HG02678 (cell line): ENCODE measurements at regions not wholly inside any gene's neighbourhood (a gene's known extent, or its start where the extent isn't known, plus 50 kb on each side); places are given as distances from the start of the nearest gene placed in this dataset.

Experiments
- ATAC-seq: cut with Tn5 transposase; IDR thresholded peaks from one replicate; pipeline ENCODE4 v1.9.1; 2021; ENCODE audit warnings: mild to moderate bottlenecking, moderate library complexity; ENCODE audit not compliant: unreplicated experiment

DNA sequence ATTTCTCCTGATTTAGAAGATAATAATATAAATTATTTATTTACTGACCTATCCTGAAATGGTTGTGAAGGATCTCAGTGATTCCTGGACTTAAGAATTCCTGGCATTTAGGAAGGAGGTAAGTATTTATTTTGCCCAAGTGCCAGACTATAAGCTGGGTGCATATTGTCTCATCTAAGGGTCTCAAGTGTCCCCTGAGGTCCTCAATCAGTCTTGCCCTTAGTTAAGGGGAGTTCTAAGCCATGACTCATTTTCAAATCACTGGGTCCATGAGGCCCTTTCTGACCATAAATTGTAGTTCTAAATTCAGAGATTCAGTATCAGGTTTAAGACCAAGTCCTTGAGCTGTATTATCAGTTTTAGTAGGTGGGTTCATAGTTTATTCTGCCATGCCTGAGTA, 251.6 kb upstream of the MEOX2 start:
- ATAC-seq, result no peak

DNA sequence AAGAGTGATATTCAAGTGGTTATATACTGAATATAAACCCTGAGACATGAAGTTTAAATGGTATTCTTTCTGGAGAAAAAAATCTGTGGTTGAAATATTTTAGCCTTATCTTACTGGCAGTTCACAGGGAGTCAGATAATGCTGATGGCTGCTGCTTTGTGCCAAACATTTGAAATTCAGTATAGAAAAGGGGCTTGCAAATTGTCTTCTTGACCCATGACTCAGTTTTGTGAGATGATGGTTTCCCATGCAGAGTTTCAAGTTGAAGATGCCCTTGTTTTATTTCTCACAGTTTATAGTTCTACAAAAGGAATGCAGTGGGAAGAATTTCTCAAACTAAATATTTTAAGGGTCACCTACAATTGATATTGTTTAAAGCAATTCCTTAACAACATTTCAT, 251.1 kb upstream of the MEOX2 start:
- ATAC-seq, result no peak

DNA sequence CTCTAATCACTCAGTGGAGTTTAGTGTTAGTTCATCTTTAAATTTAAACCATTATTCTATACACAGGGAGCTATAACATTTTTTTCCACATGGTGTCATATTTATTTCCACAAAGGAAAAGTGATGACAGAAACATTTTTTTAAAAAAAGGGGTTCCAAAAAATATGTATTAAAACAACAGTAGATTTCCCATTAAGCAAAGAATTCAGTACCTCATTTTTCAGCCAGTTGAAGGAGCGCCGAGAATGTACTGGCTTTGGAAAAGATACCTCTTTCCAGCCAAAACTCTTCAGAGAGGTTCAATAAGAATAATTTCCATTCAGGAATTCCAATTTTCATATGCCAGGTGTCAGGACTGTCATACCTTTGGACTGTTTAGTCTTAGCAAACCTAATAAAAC, 250.5 kb upstream of the MEOX2 start:
- no peak for ATAC-seq

DNA sequence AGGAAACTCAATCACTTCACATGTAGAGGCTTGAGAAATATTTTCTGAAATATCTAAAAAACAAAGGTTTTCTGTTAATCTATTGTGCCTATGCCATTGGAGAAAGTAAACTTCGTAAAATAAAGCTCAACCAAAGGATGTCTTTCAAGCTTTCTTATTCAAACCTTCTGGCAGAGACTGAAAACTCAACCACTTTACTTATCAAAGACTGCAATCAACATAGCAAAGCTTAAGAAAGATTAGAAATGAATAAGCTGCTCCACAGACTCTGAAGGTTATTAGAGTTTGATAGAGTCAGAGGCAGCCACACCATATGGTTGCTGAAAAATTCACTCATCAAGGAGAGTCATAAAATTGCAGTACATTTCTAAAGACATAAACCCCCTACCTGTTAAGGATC, 245.8 kb upstream of the MEOX2 start:
- no peak for ATAC-seq

DNA sequence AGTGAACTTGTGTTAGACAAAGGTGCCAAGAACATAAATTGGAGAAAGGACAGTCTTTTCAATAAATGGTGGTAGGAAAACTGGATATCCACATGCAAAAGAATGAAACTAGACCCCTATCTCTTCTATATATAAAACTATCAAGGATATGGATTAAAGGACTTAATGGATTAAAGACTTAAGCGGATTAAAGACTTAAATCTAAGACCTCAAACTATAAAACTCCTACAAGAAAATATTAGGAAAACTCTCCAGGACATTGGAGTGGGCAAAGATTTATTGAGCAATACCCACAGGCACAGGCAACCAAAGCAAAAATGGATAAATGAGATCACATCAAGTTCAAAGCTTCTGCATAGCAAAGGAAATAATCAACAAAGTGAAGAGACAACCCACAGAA, 242.9 kb upstream of the MEOX2 start:
- no peak for ATAC-seq

DNA sequence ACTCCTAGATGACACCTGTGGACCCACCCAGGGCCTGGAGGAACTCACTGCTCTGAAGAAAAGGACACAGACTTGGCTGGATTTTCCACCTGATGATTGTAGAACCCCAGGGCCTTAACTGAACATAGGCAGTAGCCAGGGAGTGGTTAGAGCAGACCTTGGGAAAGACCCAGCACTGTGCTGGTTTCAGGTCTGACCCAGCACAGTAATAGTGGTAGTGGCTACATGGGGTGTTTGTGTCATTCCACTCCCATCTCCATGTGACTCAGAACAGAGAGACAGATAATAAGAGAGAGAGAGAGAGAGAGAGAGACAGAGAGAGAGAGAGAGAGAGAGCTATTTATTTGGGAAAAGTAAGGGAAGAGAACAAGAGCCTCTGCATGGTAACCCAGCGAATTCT, 239.1 kb upstream of the MEOX2 start:
- peak; percentile 54 for ATAC-seq

DNA sequence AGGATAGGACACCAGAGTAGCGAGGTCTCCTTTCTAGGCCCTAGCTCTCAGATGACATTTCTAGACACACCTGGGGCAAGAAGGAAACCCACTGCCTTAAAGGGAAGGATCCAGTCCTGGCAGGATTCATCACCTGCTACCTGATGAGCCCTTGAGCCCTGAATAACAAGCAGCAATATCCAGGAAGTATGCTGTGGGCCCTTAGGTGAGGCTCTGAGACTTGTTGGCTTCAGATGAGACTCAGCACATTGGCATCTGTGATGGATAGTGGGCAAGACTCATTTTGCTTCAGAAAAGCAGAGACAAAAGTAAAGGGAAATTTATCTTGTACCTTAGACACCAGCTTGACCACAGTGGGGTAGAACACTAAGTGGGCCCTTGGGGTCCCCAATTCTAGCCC, 238.4 kb upstream of the MEOX2 start:
- ATAC-seq, result no peak

DNA sequence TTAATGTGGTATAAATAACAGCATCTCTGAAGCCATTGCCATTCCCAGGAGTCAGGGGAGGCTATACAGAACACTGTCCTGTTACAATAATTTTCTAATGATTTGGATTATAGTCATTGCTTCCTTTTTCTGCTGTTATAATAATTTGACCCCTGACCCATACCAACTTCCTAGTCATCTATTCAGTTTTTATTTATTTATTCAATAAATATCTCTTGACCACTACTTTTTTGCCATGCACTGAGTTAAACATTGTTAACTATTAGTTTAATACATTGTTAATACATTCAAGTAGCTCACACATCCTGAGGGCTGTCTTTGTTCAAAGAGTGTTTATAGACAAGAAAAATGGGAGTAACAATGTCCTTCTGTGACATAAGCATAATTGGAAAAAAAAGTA, 235.5 kb upstream of the MEOX2 start:
- no peak for ATAC-seq

DNA sequence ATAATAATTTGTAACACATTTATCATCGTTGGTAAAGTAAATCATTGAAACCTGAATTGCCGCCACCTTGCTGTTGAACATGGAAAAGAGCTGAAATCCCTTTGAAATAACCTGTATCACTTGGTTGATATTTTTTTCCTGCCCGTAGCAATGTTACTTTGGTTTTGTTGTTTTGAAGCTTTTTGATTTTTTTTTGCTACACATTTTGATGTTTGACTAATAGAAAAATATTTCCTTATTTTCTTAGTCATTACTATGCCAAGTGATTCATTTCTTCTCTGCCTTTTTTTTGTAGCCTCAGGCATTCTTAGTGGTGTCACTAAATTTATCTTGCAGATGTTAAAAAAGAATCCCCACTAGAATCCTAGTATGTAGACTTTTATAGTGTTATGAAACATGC, 235.1 kb upstream of the MEOX2 start:
- no peak for ATAC-seq

DNA sequence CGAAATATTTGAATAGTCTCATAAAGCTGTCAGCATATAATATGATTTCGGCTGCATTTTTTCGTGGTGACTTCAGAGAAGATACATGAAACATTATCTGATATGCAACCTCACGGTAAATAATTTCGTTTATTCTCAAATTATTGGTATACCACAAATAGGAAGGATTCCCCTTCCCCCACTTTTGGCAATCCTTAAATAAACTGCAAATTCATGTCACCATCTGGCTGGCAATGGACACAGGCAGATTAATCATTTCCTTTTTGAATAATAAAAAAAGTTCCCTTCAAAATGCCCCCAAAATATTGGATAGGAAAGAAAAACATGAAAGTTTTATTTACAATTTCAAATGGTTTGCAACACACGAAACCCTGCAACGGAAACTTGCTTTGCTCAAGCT, 234.5 kb upstream of the MEOX2 start:
- no peak for ATAC-seq

DNA sequence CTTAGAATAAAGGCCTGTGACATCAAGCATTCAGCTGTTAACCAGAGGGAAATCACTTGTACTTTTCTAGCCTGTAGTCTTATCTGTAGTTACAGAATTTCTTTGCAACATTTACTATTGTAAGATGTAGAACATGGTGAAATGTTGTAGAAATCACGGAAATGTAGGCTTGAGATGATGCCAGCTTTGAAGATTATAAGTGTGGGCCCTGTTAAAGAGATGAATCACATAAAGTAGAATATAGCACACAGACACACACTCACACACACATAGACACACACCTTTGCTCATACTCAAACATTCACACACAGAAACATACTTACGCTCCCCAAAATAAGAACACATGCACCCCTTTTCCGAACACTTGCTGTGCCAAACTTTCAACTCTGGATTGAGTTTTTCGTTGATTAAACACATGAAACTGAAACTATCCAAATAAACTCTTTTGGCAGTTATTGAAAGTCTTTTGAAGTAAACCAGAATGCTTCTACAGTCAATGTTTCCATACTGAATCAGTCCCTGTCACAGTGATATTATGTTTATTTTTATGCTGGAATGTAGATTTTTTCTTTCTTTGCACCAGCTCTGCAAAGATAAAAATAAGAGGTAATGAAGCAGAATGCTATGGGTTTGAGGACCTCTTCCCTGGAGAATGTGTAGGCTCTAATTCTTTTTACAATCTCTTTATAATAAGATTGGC, 230.3 kb upstream of the MEOX2 start:
- ATAC-seq, result no peak

DNA sequence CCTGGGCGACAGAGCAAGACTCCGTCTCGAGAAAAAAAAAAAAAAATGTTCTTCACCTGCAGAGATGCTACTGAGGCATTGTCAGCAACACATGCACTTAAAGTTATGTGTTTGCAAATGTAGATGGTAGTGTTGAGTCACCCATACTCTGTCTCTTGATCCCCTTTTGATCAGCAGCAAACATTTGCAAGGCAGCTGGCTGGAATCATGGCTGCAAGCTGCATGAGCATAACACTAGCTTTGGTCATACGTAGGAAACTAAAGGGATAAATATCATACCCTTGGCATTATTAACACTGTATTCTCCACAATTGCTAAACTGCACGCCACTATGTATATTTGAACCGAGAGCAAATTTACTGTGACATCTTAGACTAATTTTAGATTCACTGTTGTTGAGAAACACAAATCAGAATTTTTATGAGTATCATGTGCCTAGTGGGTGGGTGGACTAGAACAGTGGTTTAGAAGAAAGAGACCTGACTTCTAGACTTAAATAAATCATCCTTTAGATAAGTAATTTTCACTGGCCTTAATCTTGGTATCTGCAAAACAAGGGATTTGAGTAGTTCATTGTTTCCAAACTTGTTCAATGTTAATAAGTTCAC, 229.3 kb upstream of the MEOX2 start:
- ATAC-seq, result no peak

DNA sequence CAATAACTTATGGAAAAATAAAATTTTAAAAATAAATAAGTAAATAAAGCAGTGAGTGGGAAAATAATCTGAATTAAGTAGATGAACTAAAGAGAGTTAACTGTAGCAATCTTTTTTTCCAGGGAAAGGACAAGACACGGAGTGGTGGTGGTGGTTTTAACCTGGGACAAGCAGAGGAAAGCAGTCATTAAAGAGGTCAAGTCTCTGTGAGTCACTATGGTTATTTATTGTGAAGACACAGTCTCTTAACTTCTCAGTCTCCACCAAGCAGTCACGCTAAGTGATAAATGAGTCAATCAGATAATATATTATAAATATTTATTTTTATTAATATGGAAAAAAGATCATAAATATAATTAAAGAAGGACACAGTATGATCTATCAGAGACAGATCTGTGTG, 228.1 kb upstream of the MEOX2 start:
- no peak for ATAC-seq

DNA sequence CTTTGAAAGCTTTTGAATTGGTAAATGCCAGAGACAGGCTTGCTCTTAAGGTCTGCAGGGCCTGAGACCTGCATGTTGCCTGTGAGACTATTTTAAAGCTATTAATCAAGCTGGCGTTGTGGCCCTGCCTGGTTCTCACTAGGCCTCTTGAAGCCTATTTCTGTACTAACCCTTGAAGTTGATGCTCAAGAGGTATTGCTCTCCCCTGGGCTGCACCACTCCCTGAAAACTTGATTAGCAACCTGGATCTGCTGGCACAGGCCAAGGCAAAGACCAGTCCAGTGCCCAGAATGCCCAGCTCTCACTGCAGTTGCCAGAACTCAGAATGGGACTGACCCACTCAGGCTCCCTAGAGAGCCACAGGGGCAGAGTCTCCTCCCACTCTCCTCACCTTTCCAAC, 220.0 kb upstream of the MEOX2 start:
- no peak for ATAC-seq

DNA sequence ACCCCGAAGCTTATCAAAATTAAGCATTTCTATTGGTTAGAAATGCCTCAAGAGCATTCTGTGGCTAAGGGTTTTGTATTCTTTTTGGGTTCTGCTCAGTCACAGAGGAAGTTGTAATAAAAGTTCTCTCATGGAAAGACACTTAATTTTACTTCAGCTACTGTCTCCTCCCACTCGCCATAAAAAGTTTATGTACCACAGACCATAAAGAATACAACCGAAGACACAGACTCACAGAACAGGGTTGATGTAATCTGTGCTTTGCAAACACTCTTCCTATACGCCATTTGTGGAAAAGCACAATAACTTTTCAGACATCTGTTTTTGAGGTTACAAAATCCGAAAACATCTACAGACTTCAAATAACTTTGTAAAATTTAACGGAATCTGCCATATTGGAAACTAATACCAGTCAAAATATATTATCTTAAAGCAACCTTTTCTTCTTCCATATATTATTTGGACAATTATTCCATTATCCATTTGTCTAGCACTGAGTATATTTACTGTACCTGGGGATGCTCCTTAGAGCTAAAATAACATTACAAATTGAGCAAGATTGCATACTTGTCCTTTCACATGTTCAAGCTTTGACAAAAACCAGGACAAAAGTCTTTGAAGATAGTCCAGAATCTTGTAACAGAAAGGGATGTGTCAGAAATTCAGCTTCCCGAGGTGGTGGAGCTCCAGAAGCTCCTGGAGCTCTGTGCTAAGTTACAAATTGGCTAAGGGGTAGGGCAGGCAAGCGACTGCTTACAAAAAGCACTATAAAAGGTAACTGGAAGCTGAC, 219.0 kb upstream of the MEOX2 start:
- no peak for ATAC-seq

DNA sequence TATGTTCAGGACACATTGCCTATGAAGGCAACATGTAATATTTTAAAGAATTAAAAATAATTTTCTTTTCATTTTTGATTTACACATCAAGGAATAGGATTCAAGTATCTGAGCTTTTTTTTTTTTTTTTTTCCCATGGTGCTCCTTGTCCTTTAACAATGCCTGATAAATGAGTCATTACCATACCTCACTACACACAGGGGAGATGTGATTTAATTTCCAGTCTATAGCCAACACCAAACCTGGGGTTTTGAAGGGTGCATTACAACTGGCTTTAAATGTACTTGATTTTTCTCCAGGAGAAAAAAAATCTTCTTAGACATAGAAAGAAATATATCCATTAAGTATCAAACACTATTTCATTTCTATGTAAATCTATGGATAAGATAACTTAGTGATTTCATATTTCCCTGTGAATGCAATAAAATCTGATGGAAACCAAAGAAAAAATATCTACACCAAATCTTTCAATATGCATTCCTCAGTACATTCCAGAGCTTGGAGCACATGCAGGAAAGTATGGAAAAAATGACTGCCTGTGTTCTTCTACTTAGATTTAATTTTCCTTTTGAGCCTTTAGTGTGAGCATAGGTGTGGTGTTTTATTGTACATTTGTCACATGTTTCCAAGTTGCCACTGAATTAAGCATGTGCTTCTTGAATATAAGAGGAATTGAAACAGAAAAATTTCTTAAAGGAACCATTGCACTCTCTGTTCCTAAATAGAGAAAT, 204.8 kb upstream of the MEOX2 start:
- no peak for ATAC-seq

DNA sequence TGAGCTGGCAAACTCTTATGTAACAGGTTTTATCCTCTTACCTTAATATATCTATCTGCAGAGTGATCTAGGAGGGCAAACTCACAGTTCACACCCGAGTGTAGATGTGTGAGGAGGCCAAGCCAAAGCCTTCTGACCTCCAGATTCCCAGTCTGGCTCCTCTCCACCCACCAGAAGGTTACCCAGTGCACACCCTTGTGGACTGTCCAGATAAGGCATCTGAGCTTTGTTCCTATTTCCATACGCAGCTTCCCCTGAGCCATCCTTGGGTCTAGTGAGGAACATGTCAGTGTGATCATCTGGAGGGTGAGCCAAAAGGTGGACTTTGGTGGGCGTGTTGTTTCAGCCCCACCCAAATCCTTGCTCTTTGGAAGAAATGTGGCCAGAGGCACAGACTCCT, 203.0 kb upstream of the MEOX2 start:
- ATAC-seq, result no peak

DNA sequence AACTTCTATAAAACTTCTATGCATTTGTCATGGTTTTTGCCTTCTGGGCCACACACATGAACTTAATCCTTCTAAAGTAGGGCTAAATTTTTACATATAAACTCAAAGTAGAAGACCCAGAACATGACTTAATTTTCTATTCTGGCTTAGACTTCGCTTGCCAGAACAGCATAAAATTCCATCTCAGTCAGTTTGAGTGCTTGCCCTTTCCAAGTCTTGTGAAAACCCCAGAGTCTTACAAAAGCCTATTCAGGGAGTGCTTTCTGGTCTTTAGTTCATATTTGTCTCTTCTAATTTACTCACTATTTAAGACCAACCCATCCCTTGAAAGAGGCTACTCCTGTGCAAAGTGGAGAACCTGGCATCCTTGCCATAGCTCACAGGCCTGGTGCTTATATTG, 201.6 kb upstream of the MEOX2 start:
- no peak for ATAC-seq

DNA sequence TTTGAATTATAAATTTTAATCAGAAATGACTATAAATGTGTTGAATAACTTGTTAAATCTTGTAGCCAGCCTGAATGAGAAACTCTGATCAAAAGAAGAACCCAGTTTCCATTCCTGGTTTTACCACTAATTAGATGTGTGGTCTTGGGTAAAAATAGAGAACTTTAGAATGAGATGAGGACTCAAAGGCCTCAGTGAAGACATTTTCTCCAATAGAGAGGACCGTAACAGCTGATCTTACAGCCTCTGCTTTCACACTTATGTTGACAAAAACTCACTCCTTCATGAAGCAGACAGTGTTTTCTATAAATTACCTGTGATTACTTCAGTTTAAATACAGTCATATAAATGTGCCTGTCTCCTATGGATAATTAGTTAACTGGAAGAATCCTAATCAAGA, 200.1 kb upstream of the MEOX2 start:
- no peak for ATAC-seq

DNA sequence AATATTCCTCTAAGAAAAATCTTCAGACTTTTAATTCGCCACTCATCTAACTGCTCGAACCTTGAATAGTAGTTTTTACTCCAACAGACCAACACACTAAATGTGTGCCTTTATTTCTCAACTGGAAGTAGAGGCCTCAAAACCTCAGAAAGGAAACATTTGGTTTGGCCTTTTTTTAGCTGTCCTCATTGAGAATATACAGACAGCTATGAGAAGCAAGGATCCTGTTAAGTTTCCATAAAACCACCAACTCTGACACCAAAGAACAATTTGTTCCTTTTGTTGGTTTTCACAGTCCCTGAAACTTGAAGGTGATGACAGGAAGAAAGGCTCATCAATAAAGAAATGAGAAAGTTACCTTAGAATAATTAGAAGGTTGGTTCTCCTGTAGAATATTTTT, 199.2 kb upstream of the MEOX2 start:
- ATAC-seq, result no peak

DNA sequence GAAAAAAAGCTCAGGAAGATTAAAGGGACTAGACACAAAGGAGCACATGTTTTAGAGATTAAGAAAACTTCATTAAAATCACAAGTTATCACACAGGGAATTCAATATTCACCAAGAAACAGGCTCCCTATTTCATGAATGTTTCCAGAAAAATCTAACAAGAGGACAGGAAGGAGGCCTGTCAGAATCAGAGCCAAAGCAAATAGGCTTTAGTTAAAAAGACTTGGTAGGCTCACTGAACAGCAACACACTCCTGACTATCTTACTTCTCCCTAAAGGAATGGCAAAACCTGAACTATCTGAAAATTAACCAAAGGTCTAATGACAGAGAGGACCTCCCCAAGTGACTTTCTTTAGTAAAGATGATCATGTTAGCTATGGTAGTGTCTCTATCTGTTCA, 188.3 kb upstream of the MEOX2 start:
- no peak for ATAC-seq

DNA sequence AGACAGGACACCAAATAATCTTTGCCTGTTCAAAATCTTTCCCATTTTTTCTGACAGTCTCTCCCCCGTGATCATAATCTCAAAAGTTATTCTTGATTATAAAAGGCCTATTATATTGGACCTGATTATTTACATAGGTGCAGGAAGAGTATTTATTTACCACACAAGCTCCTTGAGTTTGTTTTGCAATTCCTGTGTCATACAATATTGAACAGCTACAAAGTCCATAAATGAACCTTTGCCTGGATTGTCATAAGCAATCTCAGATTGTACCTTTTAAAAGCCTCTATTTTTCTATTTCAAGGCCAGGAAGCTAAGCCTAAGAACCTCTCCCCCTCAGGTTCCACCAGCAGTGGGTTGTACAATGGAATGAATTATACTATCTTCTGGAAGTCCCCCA, 183.9 kb upstream of the MEOX2 start:
- no peak for ATAC-seq
